SK-N-SH (cell line): ENCODE measurements at regions not wholly inside any gene's neighbourhood (a gene's known extent, or its start where the extent isn't known, plus 50 kb on each side); places are given as distances from the start of the nearest gene placed in this dataset.

Experiments
- CTCF ChIA-PET: fragments of 300-600, 350-600 bp; formaldehyde crosslinking; extraction: SDS; loops from one replicate; lab custom pipeline; 2021; lab: Yijun Ruan, JAX
- POLR2A ChIA-PET: fragments of 350-600 bp; sonication (Branson Sonifier 250); formaldehyde crosslinking; extraction: SDS; loops from one replicate; lab custom pipeline; 2020; ENCODE audit warnings: antibody characterized with exemption, inconsistent platforms; lab: Yijun Ruan, JAX
- DNase-seq: peaks from one replicate; pipeline ENCODE4 v3.0.0; 2012
- H2AFZ ChIP-seq: fragments of 200-600 bp; sonication (generic); 2 replicates; pipeline ENCODE4 v1.8.1; 2016; ENCODE audit warnings: antibody characterized with exemption, mild to moderate bottlenecking, low read depth
- H3F3A ChIP-seq: fragments of 200-600 bp; sonication (generic); replicated peaks from 2 replicates; pipeline ENCODE3; 2016; ENCODE audit warnings: antibody characterized with exemption, mild to moderate bottlenecking; ENCODE audit not compliant: insufficient read depth
- H3K27ac ChIP-seq, 2 experiments: fragments of 200-500 bp in 1 of 2; fragments of 200-600 bp in 1 of 2; sonication (Bioruptor generic) in 1 of 2; sonication (generic), shearing (Covaris generic) in 1 of 2; 2 replicates each; pipeline versions ENCODE4 v1.5.1 to v1.6.1; 2014 to 2016; ENCODE audit warnings: low read depth in 2 of 2, inconsistent platforms in 1 of 2, low read length in 1 of 2, mild to moderate bottlenecking in 1 of 2, mixed read lengths in 1 of 2
- H3K27me3 ChIP-seq: fragments of 200-600 bp; sonication (generic), shearing (Covaris generic); 2 replicates; pipeline ENCODE4 v1.6.1; 2016; ENCODE audit warnings: mixed run types; ENCODE audit not compliant: insufficient read depth
- H3K36me3 ChIP-seq, 2 experiments: fragments of 200-500 bp in 1 of 2; fragments of 200-600 bp in 1 of 2; sonication (Bioruptor generic) in 1 of 2; sonication (generic) in 1 of 2; replicated peaks in 1 of 2; 2 replicates each; pipeline versions ENCODE3 to v1.5.1; 2014 to 2016; ENCODE audit warnings: low read length in 1 of 2, mild to moderate bottlenecking in 1 of 2; ENCODE audit not compliant: insufficient read depth in 2 of 2, control insufficient read depth in 1 of 2
- H3K4me1 ChIP-seq, 2 experiments: fragments of 200-500 bp in 1 of 2; fragments of 200-600 bp in 1 of 2; sonication (Bioruptor generic) in 1 of 2; sonication (generic), shearing (Covaris generic) in 1 of 2; 2 replicates each; pipeline versions ENCODE4 v1.5.1 to v1.6.1; 2014 to 2016; ENCODE audit warnings: low read depth in 1 of 2, low read length in 1 of 2, mixed run types in 1 of 2; ENCODE audit not compliant: insufficient read depth in 2 of 2, control insufficient read depth in 1 of 2
- H3K4me2 ChIP-seq: fragments of 200-600 bp; sonication (generic), shearing (Covaris generic); 2 replicates; pipeline ENCODE4 v1.6.1; 2017; ENCODE audit warnings: mixed run types
- H3K4me3 ChIP-seq, 2 experiments: fragments of 200-500 bp in 1 of 2; fragments of 200-600 bp in 1 of 2; sonication (Bioruptor generic) in 1 of 2; sonication (generic), shearing (Covaris generic) in 1 of 2; 2 replicates each; pipeline versions ENCODE4 v1.5.1 to v1.8.1; 2014 to 2016; ENCODE audit warnings: low read depth in 2 of 2, inconsistent platforms in 1 of 2, low read length in 1 of 2, mild to moderate bottlenecking in 1 of 2, mixed read lengths in 1 of 2, moderate library complexity in 1 of 2
- H3K79me2 ChIP-seq: fragments of 200-600 bp; sonication (generic); 2 replicates; pipeline ENCODE4 v1.8.1; 2017; ENCODE audit warnings: mild to moderate bottlenecking; ENCODE audit not compliant: insufficient read depth
- H3K9ac ChIP-seq: fragments of 200-600 bp; sonication (generic); 2 replicates; pipeline ENCODE4 v1.6.1; 2017; ENCODE audit warnings: mixed run types
- H3K9me2 ChIP-seq: fragments of 200-600 bp; sonication (generic); 2 replicates; pipeline ENCODE4 v1.6.1; 2017; ENCODE audit warnings: mixed run types
- H3K9me3 ChIP-seq: fragments of 200-600 bp; sonication (generic); 2 replicates; pipeline ENCODE4 v1.6.1; 2017; ENCODE audit warnings: mixed run types, mild to moderate bottlenecking, moderate library complexity
- H4K20me1 ChIP-seq: fragments of 200-600 bp; sonication (generic); 2 replicates; pipeline ENCODE4 v1.6.1; 2017; ENCODE audit warnings: mild to moderate bottlenecking, mixed run types; ENCODE audit not compliant: insufficient read depth
- CTCF ChIP-seq: fragments of 200-600 bp; sonication (generic); IDR thresholded peaks from 2 replicates; pipeline ENCODE4 v1.6.1; 2017; ENCODE audit warnings: antibody characterized with exemption, mild to moderate bottlenecking, moderate library complexity
- EP300 ChIP-seq, 2 experiments: IDR thresholded peaks; 2 replicates each; pipeline versions ENCODE4 v1.4.0 to v1.6.1; 2012; ENCODE audit warnings: borderline replicate concordance in 1 of 2, low read depth in 1 of 2, low read length in 1 of 2
- FOXM1 ChIP-seq: IDR thresholded peaks from 2 replicates; pipeline ENCODE4 v1.4.0; 2012; ENCODE audit warnings: low read depth, mild to moderate bottlenecking
- GATA2 ChIP-seq: sonication (generic); formaldehyde crosslinking; IDR thresholded peaks from 2 replicates; pipeline ENCODE4 v1.5.0; 2020; ENCODE audit warnings: mild to moderate bottlenecking, missing genetic modification reagents
- MAX ChIP-seq: IDR thresholded peaks from 2 replicates; pipeline ENCODE4 v1.4.0; 2012; ENCODE audit warnings: low read depth
- MEF2A ChIP-seq: IDR thresholded peaks from 2 replicates; pipeline ENCODE4 v1.4.0; 2012; ENCODE audit warnings: low read depth, borderline replicate concordance
- NFIC ChIP-seq: IDR thresholded peaks from 2 replicates; pipeline ENCODE4 v1.4.0; 2012; ENCODE audit warnings: borderline replicate concordance
- NRF1 ChIP-seq: IDR thresholded peaks from 2 replicates; pipeline ENCODE4 v1.6.1; 2012; ENCODE audit warnings: low read depth, mild to moderate bottlenecking, low read length
- PBX3 ChIP-seq: IDR thresholded peaks from 2 replicates; pipeline ENCODE4; 2012
- RCOR1 ChIP-seq: fragments of 150-350 bp; IDR thresholded peaks from 2 replicates; pipeline ENCODE4 v1.6.1; 2017; ENCODE audit warnings: antibody characterized with exemption, low read length
- RXRA ChIP-seq: IDR thresholded peaks from 2 replicates; pipeline ENCODE4 v1.4.0; 2012; ENCODE audit warnings: low read depth, mild to moderate bottlenecking, borderline replicate concordance
- SIN3A ChIP-seq: IDR thresholded peaks from 2 replicates; pipeline ENCODE4 v1.6.1; 2012; ENCODE audit warnings: low read depth, mild to moderate bottlenecking, low read length, moderate library complexity, borderline replicate concordance
- SMC3 ChIP-seq: IDR thresholded peaks from 2 replicates; pipeline ENCODE4 v1.6.1; 2012; ENCODE audit warnings: low read depth, low read length, improper control_type of control experiment
- TCF12 ChIP-seq: IDR thresholded peaks from 2 replicates; pipeline ENCODE4 v1.4.0; 2012
- TEAD4 ChIP-seq: IDR thresholded peaks from 2 replicates; pipeline ENCODE4 v1.4.0; 2012; ENCODE audit warnings: mild to moderate bottlenecking, borderline replicate concordance; ENCODE audit not compliant: insufficient read depth
- USF1 ChIP-seq: IDR thresholded peaks from 2 replicates; pipeline ENCODE4 v1.4.0; 2012; ENCODE audit warnings: low read depth, borderline replicate concordance
- USF2 ChIP-seq: fragments of 150-350 bp; IDR thresholded peaks from 2 replicates; pipeline ENCODE4 v1.6.1; 2017; ENCODE audit warnings: antibody characterized with exemption, low read length, low read depth, borderline replicate concordance
- ZBTB33 ChIP-seq: IDR thresholded peaks from 2 replicates; pipeline ENCODE4 v1.4.0; 2012; ENCODE audit warnings: low read depth, borderline replicate concordance
- WGBS: methylation state at CpG from one replicate; pipeline ENCODE4 v1.1.6; 2017; ENCODE audit warnings: low lambda C conversion rate; 5-methylcytosine and 5-hydroxymethylcytosine counted together

- Histone ChIP-seq H3K9ac (no peak overlapping the region), H3K79me2 (no peaks in the 10 kb centered on the region), H3K9me2 (no peaks in the 10 kb centered on the region), H4K20me1 (no peaks in the 10 kb centered on the region), H2AFZ (no peak overlapping the region), H3K4me3 (no peak overlapping the region), H3K4me2 (no peak overlapping the region), H3F3A (no peaks in the 10 kb centered on the region), H3K36me3 (no peaks in the 10 kb centered on the region), H3K9me3 (no peaks in the 10 kb centered on the region), H3K4me1 (no peaks in the 10 kb centered on the region; a peak in 1 of 4 replicates), H3K27me3 (no peaks in the 10 kb centered on the region), H3K27ac (no peak overlapping the region)
- no peak for TF ChIP-seq EP300 (IDR thresholded peaks at IDR 0.05; ENCODE audit: borderline replicate concordance in 1 of 2, low read depth in 1 of 2, low read length in 1 of 2)
- TF ChIP-seq NFIC = no peak
- no peak for TF ChIP-seq TEAD4
- no peak for TF ChIP-seq GATA2 (CRISPR knock-in tag)
- no peak for TF ChIP-seq FOXM1
- TF ChIP-seq SMC3 = no peak
- TF ChIP-seq SIN3A = no peak
- no peak for TF ChIP-seq TCF12
- no peak for TF ChIP-seq CTCF
- no peak for TF ChIP-seq NRF1
- no peak for TF ChIP-seq RCOR1
- TF ChIP-seq MEF2A = no peak
- POLR2A ChIA-PET = no interaction called here
- 21% methylated on average over 4 of the region's 5 CpGs for WGBS
- CTCF ChIA-PET = no interaction called here
- DNase-seq = no peak
Observed at GRCh38 chr16:63244631-63245030, 1208.4 kb upstream of the CDH8 start.

GRCh38 chr16:63241497-63242028, 1205.3 kb upstream of the CDH8 start:
- no peaks in the 10 kb centered on the region for H3K9me3 ChIP-seq
- 56% methylated on average over 5 of the region's 5 CpGs for WGBS
- TF ChIP-seq USF2 (no peak), CTCF (no peak), PBX3 (no peak), RXRA (no peak), MAX (no peak), RCOR1 (no peak), ZBTB33 (no peak), SIN3A (no peak), FOXM1 (no peak), USF1 (no peak)

More at GRCh38 chr16:63241497-63242028, 1205.3 kb upstream of the CDH8 start:
- Histone ChIP-seq H3K9ac (no peak overlapping the region), H3K79me2 (no peaks in the 10 kb centered on the region), H3K4me1 (no peaks in the 10 kb centered on the region; a peak in 1 of 4 replicates), H3K27me3 (no peaks in the 10 kb centered on the region), H3K36me3 (no peaks in the 10 kb centered on the region), H3K27ac (no peak overlapping the region), H3F3A (no peaks in the 10 kb centered on the region), H4K20me1 (no peaks in the 10 kb centered on the region), H3K9me2 (no peaks in the 10 kb centered on the region), H2AFZ (no peak overlapping the region), H3K4me3 (no peak overlapping the region), H3K4me2 (no peak overlapping the region)
- ChIA-PET POLR2A (no interaction called here), CTCF (no interaction called here)
- DNase-seq = no peak
